Mesothelial cell of epicardium (in vitro differentiated cells): ENCODE measurements at regions not wholly inside any gene's neighbourhood (a gene's known extent, or its start where the extent isn't known, plus 50 kb on each side); places are given as distances from the start of the nearest gene placed in this dataset.

Source experiments
- DNase-seq, 2 experiments: peaks; one replicate each; pipeline ENCODE4 v3.0.0; 2021; ENCODE audit warnings: low spot score in 2 of 2; ENCODE audit not compliant: unreplicated experiment in 2 of 2
- H3K27ac Mint-ChIP-seq: 2 replicates; pipeline ENCODE4 v1.8.0; 2021; ENCODE audit warnings: mixed read lengths
- H3K27me3 Mint-ChIP-seq: 2 replicates; pipeline ENCODE4 v1.8.0; 2021; ENCODE audit warnings: low read depth, mixed read lengths
- H3K36me3 Mint-ChIP-seq: 2 replicates; pipeline ENCODE4 v1.8.0; 2021; ENCODE audit warnings: mixed read lengths
- H3K4me1 Mint-ChIP-seq: 2 replicates; pipeline ENCODE4 v1.8.0; 2021; ENCODE audit warnings: mixed read lengths
- H3K4me3 Mint-ChIP-seq: 2 replicates; pipeline ENCODE4 v1.8.0; 2021; ENCODE audit warnings: mild to moderate bottlenecking, moderate library complexity, mixed read lengths
- H3K9me3 Mint-ChIP-seq: 2 replicates; pipeline ENCODE4 v1.8.0; 2021; ENCODE audit warnings: mixed read lengths
- TF ChIP-seq, protein P1 (sequence below): fragments of 200-600 bp; sonication (generic); IDR thresholded peaks from one replicate; pipeline ENCODE4 v1.5.0; 2021; ENCODE audit warnings: antibody characterized with exemption; ENCODE audit not compliant: unreplicated experiment

DNA sequence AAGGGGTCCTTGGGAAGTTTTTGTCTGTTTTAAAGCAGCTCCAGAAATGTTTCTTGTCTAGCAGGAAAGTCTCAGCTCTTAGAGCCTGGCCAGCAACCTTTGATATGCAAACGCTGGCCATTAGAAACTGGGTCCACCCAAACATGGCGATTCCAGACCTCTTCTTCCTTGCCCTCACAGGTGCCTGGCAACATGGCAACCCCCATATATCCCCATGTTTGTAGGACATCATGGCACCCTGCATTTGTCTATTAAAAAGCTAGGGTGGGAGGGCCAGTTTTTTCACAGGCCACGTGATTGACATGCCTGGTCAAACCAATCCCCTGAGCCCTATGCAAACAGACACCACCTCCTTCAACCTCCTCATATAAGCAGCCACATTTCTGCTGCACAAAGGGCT lies 848.7 kb upstream of the FOXG1 start:
- Mint-ChIP-seq H3K27ac (no peak overlapping the region), H3K4me1 (no peaks in the 10 kb centered on the region)
- no peak for DNase-seq

DNA sequence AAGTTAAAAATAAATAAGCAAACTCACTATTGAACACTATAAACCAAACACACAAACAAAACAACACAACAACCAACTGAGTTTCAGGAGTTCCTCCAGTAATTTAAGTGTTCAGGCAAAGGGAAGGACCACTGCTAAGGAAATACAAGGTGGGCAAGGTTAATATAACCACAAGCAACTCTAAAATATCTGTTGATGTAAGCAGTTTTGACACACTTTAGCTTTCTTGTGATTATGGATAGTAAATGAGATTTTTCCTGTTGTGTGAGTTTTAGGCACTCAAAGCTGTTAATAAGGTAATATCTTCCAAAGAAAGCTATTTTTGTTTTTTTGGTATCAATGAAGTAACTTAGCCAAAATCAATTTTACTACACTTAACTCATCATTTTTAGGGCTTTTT lies 839.1 kb upstream of the FOXG1 start:
- Mint-ChIP-seq H3K36me3 (peaks cover 5% of the 10 kb centered on the region), H3K4me3 (no peak overlapping the region)

More for the DNA sequence above, 848.7 kb upstream of the FOXG1 start:
- peaks cover 16% of the 10 kb centered on the region for H3K9me3 Mint-ChIP-seq
- TF ChIP-seq, protein P1, sequence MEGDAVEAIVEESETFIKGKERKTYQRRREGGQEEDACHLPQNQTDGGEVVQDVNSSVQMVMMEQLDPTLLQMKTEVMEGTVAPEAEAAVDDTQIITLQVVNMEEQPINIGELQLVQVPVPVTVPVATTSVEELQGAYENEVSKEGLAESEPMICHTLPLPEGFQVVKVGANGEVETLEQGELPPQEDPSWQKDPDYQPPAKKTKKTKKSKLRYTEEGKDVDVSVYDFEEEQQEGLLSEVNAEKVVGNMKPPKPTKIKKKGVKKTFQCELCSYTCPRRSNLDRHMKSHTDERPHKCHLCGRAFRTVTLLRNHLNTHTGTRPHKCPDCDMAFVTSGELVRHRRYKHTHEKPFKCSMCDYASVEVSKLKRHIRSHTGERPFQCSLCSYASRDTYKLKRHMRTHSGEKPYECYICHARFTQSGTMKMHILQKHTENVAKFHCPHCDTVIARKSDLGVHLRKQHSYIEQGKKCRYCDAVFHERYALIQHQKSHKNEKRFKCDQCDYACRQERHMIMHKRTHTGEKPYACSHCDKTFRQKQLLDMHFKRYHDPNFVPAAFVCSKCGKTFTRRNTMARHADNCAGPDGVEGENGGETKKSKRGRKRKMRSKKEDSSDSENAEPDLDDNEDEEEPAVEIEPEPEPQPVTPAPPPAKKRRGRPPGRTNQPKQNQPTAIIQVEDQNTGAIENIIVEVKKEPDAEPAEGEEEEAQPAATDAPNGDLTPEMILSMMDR = no peak
- no peak overlapping the region for H3K4me3 Mint-ChIP-seq
- H3K27me3 Mint-ChIP-seq = no peaks in the 10 kb centered on the region
- H3K36me3 Mint-ChIP-seq = no peaks in the 10 kb centered on the region

DNA sequence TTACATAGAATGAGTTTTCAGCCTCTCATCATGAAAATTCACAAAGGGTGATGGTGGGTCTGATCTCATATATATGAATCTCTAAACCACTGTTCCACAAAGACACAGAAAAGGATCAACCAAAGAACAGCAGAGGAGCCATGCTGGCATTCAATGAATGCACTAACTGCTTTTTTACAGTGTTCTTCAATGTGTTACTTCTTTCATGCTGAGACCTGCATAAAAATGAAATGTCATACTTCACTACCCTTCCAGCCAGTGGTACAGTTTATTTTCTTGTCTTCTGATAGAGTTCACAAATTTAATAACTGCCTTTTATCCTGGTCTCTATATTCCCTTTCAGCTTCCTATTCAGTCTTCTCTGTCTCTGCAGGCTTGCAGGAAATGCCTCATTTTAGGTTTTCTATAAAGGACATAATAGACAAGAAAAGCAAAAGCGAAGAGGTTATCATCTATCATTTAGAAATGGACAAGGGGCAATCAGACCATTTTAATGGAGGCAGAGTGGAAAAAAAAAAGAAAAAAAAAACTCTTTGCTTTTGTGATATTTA lies 836.7 kb upstream of the FOXG1 start:
- Mint-ChIP-seq H3K9me3 (no peaks in the 10 kb centered on the region), H3K27ac (no peak overlapping the region), H3K27me3 (no peaks in the 10 kb centered on the region), H3K4me3 (no peak overlapping the region), H3K4me1 (peaks cover 5% of the 10 kb centered on the region), H3K36me3 (no peaks in the 10 kb centered on the region)
- TF ChIP-seq, protein P1 = no peak
- DNase-seq = no peak

More for the DNA sequence above, 839.1 kb upstream of the FOXG1 start:
- Mint-ChIP-seq H3K9me3 (peaks cover 12% of the 10 kb centered on the region), H3K27me3 (no peaks in the 10 kb centered on the region), H3K27ac (no peak overlapping the region), H3K4me1 (peaks cover 5% of the 10 kb centered on the region)
- TF ChIP-seq, protein P1 = no peak
- DNase-seq = no peak

DNA sequence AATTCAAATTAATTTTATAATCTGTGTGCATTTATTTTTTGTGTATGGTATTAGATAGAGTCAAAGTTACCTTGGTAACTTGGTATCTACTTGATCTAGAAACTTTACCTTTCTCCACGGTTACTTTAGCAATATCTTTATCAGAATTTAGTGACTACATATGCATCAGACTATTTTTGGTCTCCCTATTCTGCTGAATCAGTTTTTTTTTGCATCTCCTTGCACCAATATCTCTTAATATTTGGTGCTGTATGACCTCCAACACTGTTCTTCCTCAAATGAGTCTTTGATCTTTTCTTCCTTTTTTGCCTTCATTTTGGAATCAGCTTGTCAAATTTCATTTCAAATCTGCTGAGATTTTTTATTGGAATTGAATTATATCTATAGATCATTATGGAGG lies 828.2 kb upstream of the FOXG1 start:
- Mint-ChIP-seq H3K4me1 (no peaks in the 10 kb centered on the region), H3K27ac (no peak overlapping the region), H3K36me3 (no peaks in the 10 kb centered on the region), H3K27me3 (no peaks in the 10 kb centered on the region), H3K9me3 (peaks cover 30% of the 10 kb centered on the region), H3K4me3 (no peak overlapping the region)
- TF ChIP-seq, protein P1 = no peak
- no peak for DNase-seq

DNA sequence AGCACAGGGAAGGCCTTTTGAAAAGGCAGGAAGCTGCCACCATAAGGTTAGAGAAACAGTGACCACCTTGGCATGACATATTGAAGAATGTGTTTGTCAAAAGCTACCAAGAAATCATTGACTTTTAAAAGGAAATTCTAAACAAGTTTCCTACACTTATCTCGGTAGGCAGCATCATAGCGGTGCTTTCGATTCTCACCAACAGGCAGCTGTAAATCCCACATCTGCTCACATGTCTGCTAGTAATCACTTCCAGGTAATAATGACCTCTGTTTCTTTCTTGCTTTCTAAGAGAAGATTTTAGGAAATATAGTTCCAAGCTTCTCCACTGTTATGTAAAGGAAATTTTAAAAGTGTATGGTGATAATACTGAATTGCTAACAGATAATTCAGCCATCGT lies 821.1 kb upstream of the FOXG1 start:
- Mint-ChIP-seq H3K36me3 (no peaks in the 10 kb centered on the region), H3K4me1 (no peaks in the 10 kb centered on the region), H3K27me3 (no peaks in the 10 kb centered on the region), H3K4me3 (no peak overlapping the region), H3K27ac (no peak overlapping the region), H3K9me3 (peaks cover 25% of the 10 kb centered on the region)
- DNase-seq = no peak
- TF ChIP-seq, protein P1 = no peak

DNA sequence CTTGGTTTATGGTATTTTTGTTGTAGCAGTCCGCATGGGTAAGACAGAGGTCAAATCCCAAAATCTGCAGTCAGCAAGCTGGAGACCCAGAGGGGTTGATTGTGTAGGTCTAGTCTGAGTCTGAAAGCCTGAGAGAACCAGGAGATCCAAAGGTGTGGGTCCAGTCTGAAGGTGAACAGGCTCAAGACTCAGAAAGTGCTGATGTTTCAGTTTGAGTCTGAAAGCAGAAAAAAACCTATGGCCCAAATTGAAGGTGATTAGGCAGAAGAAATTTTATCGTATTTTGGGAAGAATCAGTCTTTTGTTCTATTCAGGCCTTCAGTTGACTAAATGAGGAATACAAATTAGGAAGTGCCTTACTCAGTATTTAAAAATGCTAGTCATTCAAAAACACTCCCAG lies 807.8 kb upstream of the FOXG1 start:
- Mint-ChIP-seq H3K4me1 (no peaks in the 10 kb centered on the region), H3K27ac (no peak overlapping the region), H3K27me3 (no peaks in the 10 kb centered on the region), H3K36me3 (no peaks in the 10 kb centered on the region), H3K4me3 (no peak overlapping the region), H3K9me3 (peaks cover 8% of the 10 kb centered on the region)
- TF ChIP-seq, protein P1 = no peak
- no peak for DNase-seq
